Vagina (tissue), 2 donors: ENCODE measurements at regions not wholly inside any gene's neighbourhood (a gene's known extent, or its start where the extent isn't known, plus 50 kb on each side); places are given as distances from the start of the nearest gene placed in this dataset.

ENCODE experiments used
- DNase-seq, 2 donors: peaks; one replicate each; pipeline ENCODE4 v3.0.0-alpha.2; 2017; ENCODE audit errors: extremely low spot score in 2 of 2
- H3K27ac ChIP-seq: fragments of 200-600 bp; sonication (generic); one replicate; pipeline ENCODE4 v1.5.1; 2019
- H3K27me3 ChIP-seq: fragments of 200-600 bp; sonication (generic); one replicate; pipeline ENCODE4 v1.5.1; 2019
- H3K36me3 ChIP-seq, 2 donors: fragments of 200-600 bp; sonication (generic); one replicate each; pipeline ENCODE4 v1.5.1; 2017 to 2019
- H3K4me1 ChIP-seq: fragments of 200-600 bp; sonication (generic); one replicate; pipeline ENCODE4 v1.5.1; 2019
- H3K4me3 ChIP-seq, 2 donors: fragments of 200-600 bp; sonication (generic); 1 replicate in 1 of 2; 2 replicates in 1 of 2; pipeline ENCODE4 v1.5.1; 2016 to 2019
- H3K9me3 ChIP-seq: fragments of 200-600 bp; sonication (generic); one replicate; pipeline ENCODE4 v1.5.1; 2019
- POLR2A ChIP-seq, 2 donors: fragments of 450-650 bp; IDR thresholded peaks; one replicate each; pipeline ENCODE4 v1.6.1; 2017; ENCODE audit warnings: antibody characterized with exemption in 2 of 2, mild to moderate bottlenecking in 2 of 2, moderate library complexity in 2 of 2
- POLR2AphosphoS5 ChIP-seq, 2 donors: sonication (generic); formaldehyde crosslinking; IDR thresholded peaks; one replicate each; pipeline ENCODE4 v1.9.0; 2017; ENCODE audit warnings: antibody characterized with exemption in 2 of 2, mild to moderate bottlenecking in 2 of 2, low read depth in 1 of 2; ENCODE audit not compliant: insufficient read depth in 1 of 2
- intact Hi-C: fragments of 100-400 bp; cut with DNase I; formaldehyde crosslinking; loops from one replicate; pipeline ENCODE4 v1.15.1; 2023
- TF ChIP-seq, protein P1 (sequence below), 3 experiments: fragments of 450-650 bp in 2 of 3; fragments of 200-600 bp in 1 of 3; sonication (generic) in 1 of 3; IDR thresholded peaks; one replicate each; pipeline ENCODE4 v1.5.1; 2017 to 2019; ENCODE audit warnings: antibody characterized with exemption in 3 of 3, mild to moderate bottlenecking in 2 of 3, moderate library complexity in 2 of 3

DNA sequence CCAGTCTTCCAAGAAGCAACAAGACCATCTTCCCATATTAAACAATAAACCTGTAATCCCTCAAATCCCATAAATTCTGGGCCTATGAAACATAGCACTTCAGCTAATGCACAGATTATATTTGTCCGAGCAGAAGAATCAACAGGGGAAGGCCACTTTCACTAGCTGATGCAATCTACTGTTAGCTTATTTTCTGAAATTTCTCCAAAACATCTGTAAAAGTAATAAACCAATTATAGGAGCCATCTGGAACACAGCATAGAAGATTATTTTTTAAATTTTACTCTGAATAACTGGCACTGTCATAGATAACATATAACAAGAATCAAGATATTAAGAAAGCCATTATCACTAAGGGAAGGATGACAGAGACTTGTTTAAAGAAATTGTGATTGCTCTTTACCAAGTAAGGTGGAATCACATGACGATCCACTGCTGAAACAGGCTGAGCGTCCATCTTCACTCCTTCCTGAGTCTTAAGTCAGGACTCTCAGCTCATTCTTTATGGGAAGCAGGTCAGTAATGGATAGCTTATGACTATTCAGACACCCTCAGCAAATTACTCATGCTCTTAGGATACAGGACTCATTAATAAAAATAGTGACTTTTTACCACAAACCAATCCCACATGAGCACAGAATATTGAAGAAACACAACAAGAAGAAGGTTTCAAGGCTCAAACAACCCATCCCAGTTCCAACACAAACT, 719.5 kb downstream of the XPNPEP1 start:
- no peaks in the 10 kb centered on the region for H3K9me3 ChIP-seq
- H3K4me1 ChIP-seq: no peaks in the 10 kb centered on the region
- no peak overlapping the region for H3K4me3 ChIP-seq
- H3K36me3 ChIP-seq: no peaks in the 10 kb centered on the region
- no peak for DNase-seq
- intact Hi-C loops: no loop called here
- no peak overlapping the region for H3K27ac ChIP-seq
- no peaks in the 10 kb centered on the region for H3K27me3 ChIP-seq
- no peak for TF ChIP-seq POLR2A (IDR thresholded peaks at IDR 0.05)
- no peak for TF ChIP-seq POLR2AphosphoS5 (IDR thresholded peaks at IDR 0.05; ENCODE audit: insufficient read depth in 1 of 2, low read depth in 1 of 2)
- TF ChIP-seq, protein P1, sequence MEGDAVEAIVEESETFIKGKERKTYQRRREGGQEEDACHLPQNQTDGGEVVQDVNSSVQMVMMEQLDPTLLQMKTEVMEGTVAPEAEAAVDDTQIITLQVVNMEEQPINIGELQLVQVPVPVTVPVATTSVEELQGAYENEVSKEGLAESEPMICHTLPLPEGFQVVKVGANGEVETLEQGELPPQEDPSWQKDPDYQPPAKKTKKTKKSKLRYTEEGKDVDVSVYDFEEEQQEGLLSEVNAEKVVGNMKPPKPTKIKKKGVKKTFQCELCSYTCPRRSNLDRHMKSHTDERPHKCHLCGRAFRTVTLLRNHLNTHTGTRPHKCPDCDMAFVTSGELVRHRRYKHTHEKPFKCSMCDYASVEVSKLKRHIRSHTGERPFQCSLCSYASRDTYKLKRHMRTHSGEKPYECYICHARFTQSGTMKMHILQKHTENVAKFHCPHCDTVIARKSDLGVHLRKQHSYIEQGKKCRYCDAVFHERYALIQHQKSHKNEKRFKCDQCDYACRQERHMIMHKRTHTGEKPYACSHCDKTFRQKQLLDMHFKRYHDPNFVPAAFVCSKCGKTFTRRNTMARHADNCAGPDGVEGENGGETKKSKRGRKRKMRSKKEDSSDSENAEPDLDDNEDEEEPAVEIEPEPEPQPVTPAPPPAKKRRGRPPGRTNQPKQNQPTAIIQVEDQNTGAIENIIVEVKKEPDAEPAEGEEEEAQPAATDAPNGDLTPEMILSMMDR (IDR thresholded peaks at IDR 0.05): no peak

DNA sequence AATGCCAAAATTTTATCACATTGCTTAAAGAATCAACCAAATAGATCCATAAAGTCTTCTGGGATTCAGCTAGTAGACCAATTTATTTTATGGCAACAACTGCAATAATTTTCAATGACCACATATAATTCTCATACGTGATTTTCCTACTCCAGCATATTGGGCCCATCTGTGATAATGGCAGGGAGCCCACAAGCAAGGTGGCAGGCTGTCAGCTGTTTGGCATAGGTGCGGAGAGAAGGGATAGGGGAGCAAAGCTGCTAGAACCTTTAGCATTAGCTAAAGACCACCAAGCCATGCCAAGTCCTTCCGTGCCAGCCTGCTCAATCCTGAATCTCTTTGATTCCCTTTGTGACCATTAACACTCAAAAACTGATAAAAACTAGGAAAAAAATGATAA, 721.2 kb downstream of the XPNPEP1 start:
- TF ChIP-seq POLR2AphosphoS5 (IDR thresholded peaks at IDR 0.05; ENCODE audit: insufficient read depth in 1 of 2, low read depth in 1 of 2) (no peak), POLR2A (IDR thresholded peaks at IDR 0.05) (no peak)
- TF ChIP-seq, protein P1 (IDR thresholded peaks at IDR 0.05): no peak
- no peak overlapping the region for H3K4me3 ChIP-seq
- no peaks in the 10 kb centered on the region for H3K4me1 ChIP-seq
- DNase-seq: no peak
- H3K9me3 ChIP-seq: no peaks in the 10 kb centered on the region
- no peak overlapping the region for H3K27ac ChIP-seq
- intact Hi-C loops: no loop called here
- H3K27me3 ChIP-seq: no peaks in the 10 kb centered on the region
- H3K36me3 ChIP-seq: no peaks in the 10 kb centered on the region

DNA sequence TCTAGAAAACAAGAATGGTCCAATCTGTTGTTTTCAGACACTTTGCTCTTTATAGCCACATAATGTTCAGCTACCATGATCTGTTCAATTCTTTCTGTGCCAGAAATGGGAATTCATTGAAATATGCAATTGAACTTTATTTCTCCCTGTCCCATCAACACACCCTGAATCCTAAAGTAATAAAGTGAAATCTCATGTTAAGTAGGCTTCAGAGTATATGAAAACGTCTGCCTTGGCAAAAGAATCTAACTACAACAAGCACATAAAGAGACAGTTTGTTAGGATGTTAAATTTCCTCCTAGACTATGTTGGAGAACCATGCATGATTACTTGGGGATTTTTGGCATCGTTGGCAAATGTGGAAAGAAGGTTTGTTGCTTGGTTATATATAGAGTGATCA, 722.7 kb downstream of the XPNPEP1 start:
- Histone ChIP-seq H3K27ac (no peak overlapping the region), H3K36me3 (no peaks in the 10 kb centered on the region), H3K4me1 (no peaks in the 10 kb centered on the region), H3K9me3 (no peaks in the 10 kb centered on the region), H3K4me3 (no peak overlapping the region), H3K27me3 (no peaks in the 10 kb centered on the region)
- no peak for DNase-seq
- intact Hi-C loops: no loop called here
- TF ChIP-seq POLR2AphosphoS5 (IDR thresholded peaks at IDR 0.05; ENCODE audit: insufficient read depth in 1 of 2, low read depth in 1 of 2) (no peak), POLR2A (IDR thresholded peaks at IDR 0.05) (no peak)
- TF ChIP-seq, protein P1 (IDR thresholded peaks at IDR 0.05): no peak

DNA sequence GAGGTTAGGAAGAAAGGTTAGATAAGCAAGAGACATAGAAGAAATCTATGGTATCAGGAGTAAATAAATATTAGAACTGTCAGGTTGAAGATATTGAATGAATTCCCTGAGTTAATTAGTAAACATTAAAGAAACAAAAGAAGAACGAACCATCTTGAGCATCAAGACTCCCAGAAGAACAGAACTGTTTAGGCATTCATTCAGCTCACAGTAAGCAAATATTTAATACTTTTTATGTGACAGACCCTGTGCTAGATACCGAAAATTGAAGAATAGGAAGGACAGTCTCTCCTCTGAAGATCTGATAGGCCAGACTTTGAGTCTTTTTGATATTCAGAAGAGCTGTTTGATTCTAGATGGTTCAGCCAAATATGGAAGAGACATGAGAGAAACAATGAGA, 731.5 kb downstream of the XPNPEP1 start:
- Histone ChIP-seq H3K4me3 (no peak overlapping the region), H3K9me3 (no peaks in the 10 kb centered on the region), H3K27ac (no peak overlapping the region), H3K36me3 (no peaks in the 10 kb centered on the region), H3K4me1 (no peaks in the 10 kb centered on the region), H3K27me3 (no peaks in the 10 kb centered on the region)
- no peak for DNase-seq
- intact Hi-C loops: no loop called here
- TF ChIP-seq POLR2AphosphoS5 (IDR thresholded peaks at IDR 0.05; ENCODE audit: insufficient read depth in 1 of 2, low read depth in 1 of 2): no peak
- TF ChIP-seq POLR2A (IDR thresholded peaks at IDR 0.05): no peak
- TF ChIP-seq, protein P1 (IDR thresholded peaks at IDR 0.05): no peak

DNA sequence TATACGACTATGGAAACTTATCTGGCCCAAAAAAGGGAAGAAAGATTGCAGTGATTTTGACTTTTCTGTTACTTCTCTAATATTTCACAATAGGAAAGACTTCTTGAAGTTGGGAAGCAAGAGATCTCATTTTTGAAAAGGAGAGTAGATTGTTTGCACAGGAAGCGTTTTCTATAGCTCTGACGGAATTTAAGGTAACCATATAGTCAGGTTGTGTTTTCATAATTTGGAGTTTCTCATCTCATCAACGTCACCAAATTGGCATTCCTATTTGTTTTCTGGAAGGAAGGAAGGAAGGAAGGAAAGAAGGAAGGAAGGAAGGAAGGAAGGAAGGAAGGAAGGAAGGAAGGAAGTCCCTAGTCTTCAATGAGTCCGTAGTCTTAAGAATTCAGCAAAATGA, 732.0 kb downstream of the XPNPEP1 start:
- DNase-seq: no peak
- TF ChIP-seq POLR2A (IDR thresholded peaks at IDR 0.05): no peak
- TF ChIP-seq POLR2AphosphoS5 (IDR thresholded peaks at IDR 0.05; ENCODE audit: insufficient read depth in 1 of 2, low read depth in 1 of 2): no peak
- TF ChIP-seq, protein P1 (IDR thresholded peaks at IDR 0.05): no peak
- no peaks in the 10 kb centered on the region for H3K36me3 ChIP-seq
- H3K4me1 ChIP-seq: no peaks in the 10 kb centered on the region
- intact Hi-C loops: no loop called here
- H3K4me3 ChIP-seq: no peak overlapping the region
- H3K27me3 ChIP-seq: no peaks in the 10 kb centered on the region
- H3K9me3 ChIP-seq: no peaks in the 10 kb centered on the region
- no peak overlapping the region for H3K27ac ChIP-seq
